Umbilical cord (tissue), 1 donor: ENCODE measurements at regions not wholly inside any gene's neighbourhood (a gene's known extent, or its start where the extent isn't known, plus 50 kb on each side); places are given as distances from the start of the nearest gene placed in this dataset.
"Not testable (repeated sequence)": the region's sequence is repeated elsewhere in the genome, so short reads cannot be mapped to it uniquely, and the experiment has no call there.

Source experiments
- DNase-seq: peaks from one replicate; pipeline ENCODE4 v3.0.0-alpha.2; 2015; ENCODE audit warnings: low spot score

DNA sequence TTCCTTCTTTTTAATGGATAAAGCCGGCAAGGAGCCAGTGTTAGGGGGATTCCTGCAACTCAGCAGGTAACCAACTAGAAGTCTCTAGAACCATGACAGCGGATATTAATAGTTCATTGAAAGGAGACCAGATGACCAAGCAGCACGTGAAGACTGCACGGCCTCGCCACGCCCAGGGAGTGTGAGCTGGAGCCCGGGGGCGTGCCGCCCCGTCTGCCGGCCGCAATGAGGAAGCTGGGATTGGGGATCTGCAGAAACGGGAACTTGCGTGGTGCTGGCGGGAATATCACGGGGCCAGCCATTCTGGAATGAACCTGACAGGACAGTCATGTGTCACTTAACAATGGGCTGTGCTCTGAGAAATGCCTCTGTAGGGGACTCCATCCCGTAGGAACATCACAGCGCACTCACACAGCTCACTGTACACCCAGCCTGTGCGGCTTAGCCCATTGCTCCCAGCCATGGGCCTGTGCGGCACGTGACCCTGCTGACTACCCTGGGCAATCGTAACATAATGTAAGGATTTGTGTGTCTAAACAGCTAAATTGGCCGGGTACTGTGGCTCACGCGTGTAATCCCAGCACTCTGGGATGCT, 4092.8 kb upstream of the TPTE start:
- not testable (repeated sequence) for DNase-seq

GRCh38 chr21:6429924-6430323, 4091.5 kb upstream of the TPTE start:
- not testable (repeated sequence) for DNase-seq

- DNase-seq = not testable (repeated sequence)
These were observed 4088.2 kb upstream of the TPTE start for GRCh38 chr21:6433149-6433548.

GRCh38 chr21:6436205-6436604, 4085.2 kb upstream of the TPTE start:
- DNase-seq = not testable (repeated sequence)

GRCh38 chr21:6436971-6437833, 4084.2 kb upstream of the TPTE start:
- DNase-seq = not testable (repeated sequence)

- DNase-seq = not testable (repeated sequence)
These were observed 4083.6 kb upstream of the TPTE start for GRCh38 chr21:6437834-6438187.

- not testable (repeated sequence) for DNase-seq
These were observed 4082.3 kb upstream of the TPTE start for GRCh38 chr21:6439058-6439457.

DNA sequence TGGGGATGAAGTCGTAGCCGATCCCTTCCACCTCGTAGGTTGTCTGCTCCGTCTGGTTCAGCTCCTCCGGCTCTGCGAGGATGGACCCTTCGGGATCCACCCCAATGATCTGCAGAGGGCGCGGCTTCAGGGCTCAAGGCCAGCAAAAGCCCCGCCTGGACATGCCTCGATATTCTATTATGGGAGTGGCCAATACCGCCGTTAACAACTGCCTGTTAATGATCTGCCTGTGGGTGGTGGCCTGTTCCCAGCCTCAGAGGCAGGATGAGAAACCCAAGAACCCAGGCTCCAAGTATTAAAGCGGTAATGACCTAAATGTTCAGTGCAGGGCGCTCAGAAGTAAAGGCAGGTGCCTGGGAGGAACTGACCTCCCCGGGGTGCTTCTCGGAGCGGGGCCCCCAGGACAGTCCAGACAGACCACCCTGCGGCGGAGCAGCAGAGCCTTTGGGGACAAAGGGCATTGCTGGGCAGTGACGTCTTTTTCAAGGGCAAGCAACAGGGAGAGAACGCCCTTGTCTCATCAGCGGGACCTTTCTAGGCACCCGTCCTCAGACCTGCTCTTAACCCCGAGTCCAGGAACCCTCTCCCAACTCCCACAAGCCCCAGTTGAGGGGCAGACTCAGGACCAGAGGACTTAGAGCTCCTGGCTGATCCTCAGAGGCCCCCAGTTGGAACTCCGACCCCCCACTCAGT, 4066.6 kb upstream of the TPTE start:
- not testable (repeated sequence) for DNase-seq

- not testable (repeated sequence) for DNase-seq
These were observed 4065.2 kb upstream of the TPTE start for GRCh38 chr21:6456011-6456661.

- not testable (repeated sequence) for DNase-seq
These were observed 4061.6 kb upstream of the TPTE start for GRCh38 chr21:6459761-6460160.

GRCh38 chr21:6461358-6461757, 4060.0 kb upstream of the TPTE start:
- DNase-seq = not testable (repeated sequence)

DNA sequence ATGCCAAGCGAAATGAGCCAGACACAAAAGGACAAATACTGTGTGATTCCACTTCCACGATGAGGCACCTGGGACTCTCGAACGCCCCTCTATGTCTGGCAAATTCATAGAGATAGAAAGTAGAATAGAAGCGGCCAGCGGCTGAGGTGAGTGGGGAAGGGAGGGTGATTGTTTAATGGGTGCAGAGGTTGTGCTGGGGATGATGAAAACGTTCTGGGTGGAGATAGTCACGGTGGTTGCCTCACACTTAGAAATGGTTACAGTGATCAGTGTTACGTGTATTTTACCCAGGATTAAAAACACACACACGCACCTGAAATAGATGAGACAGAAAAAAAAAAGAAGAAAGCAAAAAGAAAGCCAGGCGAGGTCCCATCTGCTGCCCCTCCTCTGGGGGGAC, 4057.0 kb upstream of the TPTE start:
- not testable (repeated sequence) for DNase-seq

DNA sequence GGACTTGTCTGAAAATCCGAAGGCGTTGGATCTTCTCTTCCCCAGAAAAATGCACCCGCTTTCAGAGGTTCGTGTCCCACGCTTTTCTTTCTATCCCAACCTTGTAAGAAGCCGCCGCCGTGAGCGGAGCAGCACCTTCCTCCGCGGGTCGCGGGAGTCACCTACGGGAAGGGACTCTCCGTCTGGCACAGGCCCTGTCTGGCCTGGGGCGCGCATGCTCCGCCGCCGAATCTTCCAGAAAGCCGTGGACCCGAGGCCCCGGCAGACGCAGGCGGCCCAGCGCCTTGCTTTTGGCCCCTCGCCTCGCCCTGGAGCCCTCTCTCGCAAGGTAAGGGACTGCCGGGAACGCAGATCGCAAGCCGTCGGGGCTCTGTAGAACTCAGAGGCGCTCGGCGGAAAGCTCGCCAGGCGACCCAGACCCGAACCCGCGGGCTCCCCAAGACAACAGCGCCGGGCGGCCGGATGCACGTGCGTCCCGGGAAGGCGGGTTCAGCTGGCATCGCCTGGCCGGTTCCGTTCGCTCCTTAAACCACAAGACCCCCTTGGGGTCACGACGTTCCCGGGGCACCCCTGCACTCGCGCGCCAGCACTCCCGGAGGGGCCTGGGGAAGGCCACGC, 4055.2 kb upstream of the TPTE start:
- DNase-seq = not testable (repeated sequence)

GRCh38 chr21:6466707-6467106, 4054.7 kb upstream of the TPTE start:
- not testable (repeated sequence) for DNase-seq

GRCh38 chr21:6467189-6467774, 4054.1 kb upstream of the TPTE start:
- not testable (repeated sequence) for DNase-seq

DNA sequence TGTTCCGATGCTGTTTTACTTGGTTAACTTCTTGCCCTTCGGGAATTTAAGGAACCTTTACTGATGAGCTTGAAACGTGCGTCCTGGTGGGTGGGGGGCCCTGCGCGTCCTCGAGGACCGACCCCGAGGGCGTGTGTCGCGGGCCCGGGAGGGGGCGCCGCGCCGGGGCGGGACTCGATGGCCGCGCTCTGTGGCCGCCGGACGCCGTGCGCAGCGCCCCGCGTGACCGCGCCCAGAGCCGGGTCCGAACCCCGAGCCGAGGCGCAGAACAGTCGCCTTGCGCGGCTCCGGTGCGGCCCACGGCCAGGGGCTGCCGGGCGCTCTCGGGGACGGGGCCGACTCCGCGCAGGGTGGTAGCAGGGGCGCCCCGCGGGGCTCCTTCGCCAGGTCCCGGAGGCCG, 4053.5 kb upstream of the TPTE start:
- DNase-seq = not testable (repeated sequence)

GRCh38 chr21:6468331-6468860, 4053.0 kb upstream of the TPTE start:
- not testable (repeated sequence) for DNase-seq

- DNase-seq = not testable (repeated sequence)
These were observed 4047.0 kb upstream of the TPTE start for GRCh38 chr21:6474250-6474968.

DNA sequence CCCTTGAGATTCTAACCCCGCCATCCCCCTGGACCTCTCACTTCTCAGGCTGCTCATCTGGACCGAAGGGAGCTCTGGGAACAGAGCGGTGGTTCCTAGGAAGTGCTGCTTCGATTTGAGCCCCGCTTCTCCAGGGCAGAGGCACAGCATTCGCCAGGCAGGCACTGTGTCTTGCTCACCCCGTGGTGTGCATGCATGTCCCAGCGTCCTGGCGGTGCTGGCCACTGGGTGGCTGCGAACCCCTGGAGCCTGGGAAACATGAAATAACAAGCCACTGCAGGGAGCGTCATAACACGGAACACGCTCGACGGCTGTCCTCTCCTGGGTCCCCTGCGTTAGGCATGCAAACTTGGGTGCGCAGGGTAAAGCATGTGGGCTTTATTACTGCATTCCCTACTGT, 4040.3 kb upstream of the TPTE start:
- DNase-seq = not testable (repeated sequence)

- not testable (repeated sequence) for DNase-seq
These were observed 4038.8 kb upstream of the TPTE start for GRCh38 chr21:6482616-6483015.
